ENCODE measurements at regions not wholly inside any gene's neighbourhood (a gene's known extent, or its start where the extent isn't known, plus 50 kb on each side); places are given as distances from the start of the nearest gene placed in this dataset.

- DNase-seq (ENCODE audit: low spot score): no peak
Measured at GRCh38 chr20:51162015-51162414, 139.1 kb upstream of the KCNG1 start.

- no peak for DNase-seq (ENCODE audit: low spot score)
Measured at GRCh38 chr20:51160821-51161220, 137.9 kb upstream of the KCNG1 start.

- no peak for DNase-seq (ENCODE audit: low spot score)
Measured at GRCh38 chr20:51159981-51160380, 137.1 kb upstream of the KCNG1 start.

- peak; percentile 94 for DNase-seq (ENCODE audit: low spot score)
Measured at GRCh38 chr20:51159303-51159702, 136.4 kb upstream of the KCNG1 start.

GRCh38 chr20:51158226-51158625 is 135.3 kb upstream of the KCNG1 start:
- no peak for DNase-seq (ENCODE audit: low spot score)

GRCh38 chr20:51156041-51156982 is 133.4 kb upstream of the KCNG1 start:
- DNase-seq (ENCODE audit: low spot score): peak; percentile 99

GRCh38 chr20:51154708-51155690 is 132.1 kb upstream of the KCNG1 start:
- DNase-seq (ENCODE audit: low spot score): no peak

GRCh38 chr20:51153867-51154707 is 131.2 kb upstream of the KCNG1 start:
- no peak for DNase-seq (ENCODE audit: low spot score)

- no peak for DNase-seq (ENCODE audit: low spot score)
Measured at GRCh38 chr20:51148941-51149340, 126.0 kb upstream of the KCNG1 start.

- no peak for DNase-seq (ENCODE audit: low spot score)
Measured at GRCh38 chr20:51144476-51144875, 121.6 kb upstream of the KCNG1 start.

- no peak for DNase-seq (ENCODE audit: low spot score)
Measured at GRCh38 chr20:51143652-51144051, 120.7 kb upstream of the KCNG1 start.

- no peak for DNase-seq (ENCODE audit: low spot score)
Measured at GRCh38 chr20:51142448-51142847, 119.5 kb upstream of the KCNG1 start.

- DNase-seq (ENCODE audit: low spot score): no peak
Measured at GRCh38 chr20:51140671-51141070, 117.8 kb upstream of the KCNG1 start.

GRCh38 chr20:51139891-51140290 is 117.0 kb upstream of the KCNG1 start:
- DNase-seq (ENCODE audit: low spot score): no peak

GRCh38 chr20:51138576-51138975 is 115.7 kb upstream of the KCNG1 start:
- DNase-seq (ENCODE audit: low spot score): no peak

- no peak for DNase-seq (ENCODE audit: low spot score)
Measured at GRCh38 chr20:51137461-51137860, 114.6 kb upstream of the KCNG1 start.

GRCh38 chr20:51135926-51136715 is 113.2 kb upstream of the KCNG1 start:
- no peak for DNase-seq (ENCODE audit: low spot score)

- DNase-seq (ENCODE audit: low spot score): peak; percentile 80
Measured at GRCh38 chr20:51134405-51134804, 111.5 kb upstream of the KCNG1 start.

- DNase-seq (ENCODE audit: low spot score): no peak
Measured at GRCh38 chr20:51132279-51132678, 109.4 kb upstream of the KCNG1 start.

- no peak for DNase-seq (ENCODE audit: low spot score)
Measured at GRCh38 chr20:51131811-51132210, 108.9 kb upstream of the KCNG1 start.

Data from SK-N-DZ (cell line).